DOHH2 (cell line): ENCODE measurements at regions not wholly inside any gene's neighbourhood (a gene's known extent, or its start where the extent isn't known, plus 50 kb on each side); places are given as distances from the start of the nearest gene placed in this dataset.

Source experiments
- EZH2phosphoT487 ChIP-seq: fragments of 200-600 bp; sonication (generic); IDR thresholded peaks from 2 replicates; pipeline ENCODE4 v1.6.1; 2017; ENCODE audit warnings: borderline replicate concordance, mild to moderate bottlenecking, antibody characterized with exemption, low read length, moderate library complexity, mixed read lengths
- TF ChIP-seq, protein P1 (sequence below): fragments of 200-600 bp; sonication (generic); IDR thresholded peaks from one replicate; pipeline ENCODE4 v1.5.1; 2014; ENCODE audit warnings: antibody characterized with exemption, mild to moderate bottlenecking, low read depth, low read length; ENCODE audit not compliant: poor library complexity, severe bottlenecking

DNA sequence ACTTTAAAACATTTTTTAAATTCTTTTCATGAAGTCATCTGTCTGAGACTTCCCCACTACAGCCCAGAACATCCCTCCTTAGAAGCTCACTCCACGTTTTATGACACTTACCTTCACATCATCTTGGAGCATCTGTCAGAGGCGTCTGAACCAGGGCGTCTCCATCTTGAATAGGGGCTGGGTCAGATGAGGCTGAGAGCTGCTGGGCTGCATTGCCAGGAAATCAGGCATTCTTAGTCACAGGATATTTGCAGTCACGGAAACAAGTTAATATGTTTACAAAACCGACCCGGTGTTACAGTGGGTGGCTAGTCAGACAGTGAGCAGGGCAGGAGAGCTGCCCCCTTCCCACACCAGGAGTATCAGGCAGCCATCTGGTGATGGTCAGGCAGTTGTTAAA lies 456.5 kb downstream of the FBXO15 start:
- TF ChIP-seq, protein P1, sequence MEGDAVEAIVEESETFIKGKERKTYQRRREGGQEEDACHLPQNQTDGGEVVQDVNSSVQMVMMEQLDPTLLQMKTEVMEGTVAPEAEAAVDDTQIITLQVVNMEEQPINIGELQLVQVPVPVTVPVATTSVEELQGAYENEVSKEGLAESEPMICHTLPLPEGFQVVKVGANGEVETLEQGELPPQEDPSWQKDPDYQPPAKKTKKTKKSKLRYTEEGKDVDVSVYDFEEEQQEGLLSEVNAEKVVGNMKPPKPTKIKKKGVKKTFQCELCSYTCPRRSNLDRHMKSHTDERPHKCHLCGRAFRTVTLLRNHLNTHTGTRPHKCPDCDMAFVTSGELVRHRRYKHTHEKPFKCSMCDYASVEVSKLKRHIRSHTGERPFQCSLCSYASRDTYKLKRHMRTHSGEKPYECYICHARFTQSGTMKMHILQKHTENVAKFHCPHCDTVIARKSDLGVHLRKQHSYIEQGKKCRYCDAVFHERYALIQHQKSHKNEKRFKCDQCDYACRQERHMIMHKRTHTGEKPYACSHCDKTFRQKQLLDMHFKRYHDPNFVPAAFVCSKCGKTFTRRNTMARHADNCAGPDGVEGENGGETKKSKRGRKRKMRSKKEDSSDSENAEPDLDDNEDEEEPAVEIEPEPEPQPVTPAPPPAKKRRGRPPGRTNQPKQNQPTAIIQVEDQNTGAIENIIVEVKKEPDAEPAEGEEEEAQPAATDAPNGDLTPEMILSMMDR, result no peak
- TF ChIP-seq EZH2phosphoT487, result no peak
